Osteoblast (primary cell): ENCODE measurements at regions not wholly inside any gene's neighbourhood (a gene's known extent, or its start where the extent isn't known, plus 50 kb on each side); places are given as distances from the start of the nearest gene placed in this dataset.
"Not testable (repeated sequence)": the region's sequence is repeated elsewhere in the genome, so short reads cannot be mapped to it uniquely, and the experiment has no call there.

Experiments used
- DNase-seq: peaks from one replicate; pipeline ENCODE4 v3.0.0; 2011; ENCODE audit warnings: low spot score, mixed read lengths; ENCODE audit not compliant: insufficient read length; ENCODE audit errors: missing footprints
- H2AFZ ChIP-seq: 2 replicates; pipeline ENCODE4 v1.6.0; 2011; ENCODE audit warnings: mild to moderate bottlenecking, low read length
- H3K27ac ChIP-seq: 2 replicates; pipeline ENCODE4 v1.5.1; 2011; ENCODE audit warnings: mild to moderate bottlenecking, low read depth, low read length, moderate library complexity
- H3K27me3 ChIP-seq: 2 replicates; pipeline ENCODE4 v1.6.0; 2012; ENCODE audit warnings: mild to moderate bottlenecking, control low read depth, inconsistent platforms, low read length, moderate library complexity; ENCODE audit not compliant: insufficient read depth
- H3K36me3 ChIP-seq: 2 replicates; pipeline ENCODE4 v1.5.1; 2011; ENCODE audit warnings: mild to moderate bottlenecking, low read length, control low read depth, moderate library complexity; ENCODE audit not compliant: insufficient read depth
- H3K4me1 ChIP-seq: 2 replicates; pipeline ENCODE4 v1.5.1; 2011; ENCODE audit warnings: mild to moderate bottlenecking, low read length, control low read depth, moderate library complexity; ENCODE audit not compliant: insufficient read depth
- H3K4me2 ChIP-seq: 2 replicates; pipeline ENCODE4 v1.6.0; 2011; ENCODE audit warnings: mild to moderate bottlenecking, low read length; ENCODE audit not compliant: insufficient read depth
- H3K4me3 ChIP-seq: fragments of 200-600 bp; sonication (generic); 3 replicates; pipeline ENCODE4 v1.5.1; 2012; ENCODE audit warnings: mild to moderate bottlenecking, low read length, inconsistent platforms; ENCODE audit not compliant: insufficient read depth
- H3K79me2 ChIP-seq: 2 replicates; pipeline ENCODE4 v1.6.0; 2012; ENCODE audit warnings: mild to moderate bottlenecking, low read length, control low read depth, inconsistent platforms; ENCODE audit not compliant: insufficient read depth
- H3K9me3 ChIP-seq: 2 replicates; pipeline ENCODE4 v1.5.1; 2011; ENCODE audit warnings: low read depth, low read length, control low read depth
- H4K20me1 ChIP-seq: 2 replicates; pipeline ENCODE4 v1.6.0; 2012; ENCODE audit warnings: mild to moderate bottlenecking, low read length, control low read depth; ENCODE audit not compliant: insufficient read depth
- CTCF ChIP-seq: IDR thresholded peaks from 2 replicates; pipeline ENCODE4 v1.5.1; 2011; ENCODE audit warnings: mild to moderate bottlenecking, low read depth, low read length, moderate library complexity; ENCODE audit errors: extremely low read depth

GRCh38 chr4:119962631-119963030 lies 104.0 kb downstream of the MAD2L1 start:
- no peak for DNase-seq
- H2AFZ ChIP-seq, result no peak overlapping the region
- H3K4me2 ChIP-seq, result no peak overlapping the region
- H3K79me2 ChIP-seq, result no peaks in the 10 kb centered on the region
- H3K4me3 ChIP-seq, result no peak overlapping the region
- no peak for TF ChIP-seq CTCF
- no peaks in the 10 kb centered on the region for H3K4me1 ChIP-seq
- no peaks in the 10 kb centered on the region for H3K9me3 ChIP-seq
- no peaks in the 10 kb centered on the region for H3K36me3 ChIP-seq
- no peaks in the 10 kb centered on the region for H4K20me1 ChIP-seq
- H3K27me3 ChIP-seq, result no peaks in the 10 kb centered on the region
- no peak overlapping the region for H3K27ac ChIP-seq

GRCh38 chr4:119958983-119959382 lies 107.7 kb downstream of the MAD2L1 start:
- Histone ChIP-seq H3K27me3 (no peaks in the 10 kb centered on the region), H4K20me1 (no peaks in the 10 kb centered on the region), H3K27ac (no peak overlapping the region), H3K4me2 (no peak overlapping the region), H3K4me1 (no peaks in the 10 kb centered on the region), H3K9me3 (no peaks in the 10 kb centered on the region), H3K79me2 (no peaks in the 10 kb centered on the region), H3K4me3 (no peak overlapping the region), H2AFZ (no peak overlapping the region), H3K36me3 (no peaks in the 10 kb centered on the region)
- no peak for TF ChIP-seq CTCF
- no peak for DNase-seq

DNA sequence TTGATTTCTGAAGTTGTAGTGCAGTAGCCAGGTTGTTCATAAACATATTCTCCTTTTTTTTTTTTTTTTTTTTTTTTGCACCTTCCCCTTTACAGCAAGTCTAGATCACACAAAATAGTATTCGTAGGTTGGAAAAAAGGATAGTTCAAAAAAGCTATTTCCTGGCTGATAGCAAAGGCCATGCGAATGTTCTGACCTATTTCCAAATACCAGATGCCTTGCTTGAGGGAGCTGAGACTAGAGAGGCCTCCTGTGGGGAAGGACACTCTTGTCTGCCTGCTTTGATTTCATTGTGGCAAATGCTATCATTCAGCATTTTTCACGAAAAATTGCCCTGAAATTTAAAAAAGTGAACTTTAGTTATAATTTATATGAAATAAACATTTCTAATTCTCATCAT lies 111.4 kb downstream of the MAD2L1 start:
- TF ChIP-seq CTCF, result no peak
- no peaks in the 10 kb centered on the region for H3K79me2 ChIP-seq
- H3K4me1 ChIP-seq, result no peaks in the 10 kb centered on the region
- no peak overlapping the region for H2AFZ ChIP-seq
- DNase-seq, result no peak
- H3K36me3 ChIP-seq, result no peaks in the 10 kb centered on the region
- H3K4me3 ChIP-seq, result no peak overlapping the region
- no peak overlapping the region for H3K4me2 ChIP-seq
- no peak overlapping the region for H3K27ac ChIP-seq
- no peaks in the 10 kb centered on the region for H3K27me3 ChIP-seq
- H3K9me3 ChIP-seq, result no peaks in the 10 kb centered on the region
- no peaks in the 10 kb centered on the region for H4K20me1 ChIP-seq

DNA sequence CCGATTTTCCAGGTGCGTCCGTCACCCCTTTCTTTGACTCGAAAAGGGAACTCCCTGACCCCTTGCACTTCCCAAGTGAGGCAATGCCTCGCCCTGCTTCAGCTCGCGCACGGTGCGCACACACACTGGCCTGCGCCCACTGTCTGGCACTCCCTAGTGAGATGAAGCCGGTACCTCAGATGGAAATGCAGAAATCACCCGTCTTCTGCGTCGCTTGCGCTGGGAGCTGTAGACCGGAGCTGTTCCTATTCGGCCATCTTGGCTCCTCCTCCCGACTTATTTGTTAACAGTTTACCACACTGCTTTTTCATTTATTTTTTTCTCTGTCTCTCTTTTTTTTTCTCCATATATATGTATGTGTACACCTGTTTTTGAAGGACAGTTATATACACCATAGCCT lies 112.2 kb downstream of the MAD2L1 start:
- H3K27ac ChIP-seq, H4K20me1 ChIP-seq, H3K4me2 ChIP-seq, H3K27me3 ChIP-seq, H3K79me2 ChIP-seq, H2AFZ ChIP-seq, H3K36me3 ChIP-seq, DNase-seq, H3K9me3 ChIP-seq, H3K4me1 ChIP-seq, H3K4me3 ChIP-seq: not testable (repeated sequence)

GRCh38 chr4:119946359-119946758 lies 120.3 kb downstream of the MAD2L1 start:
- DNase-seq, result no peak
- no peak overlapping the region for H3K4me2 ChIP-seq
- no peaks in the 10 kb centered on the region for H3K79me2 ChIP-seq
- no peaks in the 10 kb centered on the region for H4K20me1 ChIP-seq
- no peak overlapping the region for H3K27ac ChIP-seq
- no peaks in the 10 kb centered on the region for H3K9me3 ChIP-seq
- no peak overlapping the region for H2AFZ ChIP-seq
- no peak for TF ChIP-seq CTCF
- no peaks in the 10 kb centered on the region for H3K36me3 ChIP-seq
- no peaks in the 10 kb centered on the region for H3K4me1 ChIP-seq
- H3K27me3 ChIP-seq, result no peaks in the 10 kb centered on the region
- H3K4me3 ChIP-seq, result no peak overlapping the region
